GM23338 (cell line): ENCODE measurements at regions not wholly inside any gene's neighbourhood (a gene's known extent, or its start where the extent isn't known, plus 50 kb on each side); places are given as distances from the start of the nearest gene placed in this dataset.

Experiments
- CREB1 ChIP-seq: fragments of 250-450 bp; sonication (Bioruptor Pico); IDR thresholded peaks from 2 replicates; pipeline ENCODE4 v1.5.0; 2020; ENCODE audit warnings: low read depth, mild to moderate bottlenecking, moderate library complexity
- EZH2 ChIP-seq: fragments of 200-600 bp; sonication (generic); IDR thresholded peaks from one replicate; pipeline ENCODE4 v1.8.0; 2017; ENCODE audit warnings: antibody characterized with exemption, mild to moderate bottlenecking, low read depth; ENCODE audit not compliant: unreplicated experiment
- EZH2phosphoT487 ChIP-seq: fragments of 200-600 bp; sonication (generic); IDR thresholded peaks from one replicate; pipeline ENCODE4 v1.8.1; 2018; ENCODE audit warnings: antibody characterized with exemption; ENCODE audit not compliant: unreplicated experiment
- POLR2AphosphoS5 ChIP-seq: IDR thresholded peaks from 2 replicates; pipeline ENCODE4 v1.6.1; 2016; ENCODE audit warnings: antibody characterized with exemption, low read depth
- ZNF331 ChIP-seq: fragments of 250-450 bp; sonication (Bioruptor Pico); IDR thresholded peaks from 2 replicates; pipeline ENCODE4 v1.5.0; 2020; ENCODE audit warnings: low read depth, mild to moderate bottlenecking, moderate library complexity
- TF ChIP-seq, protein P1 (sequence below), 2 experiments: fragments of 200-600 bp in 1 of 2; sonication (generic) in 1 of 2; conservative IDR thresholded peaks; 2 replicates each; pipeline versions ENCODE4 v1.5.1 to v1.6.1; 2016 to 2017; ENCODE audit warnings: antibody characterized with exemption in 2 of 2, low read depth in 2 of 2, mild to moderate bottlenecking in 2 of 2, moderate library complexity in 1 of 2

DNA sequence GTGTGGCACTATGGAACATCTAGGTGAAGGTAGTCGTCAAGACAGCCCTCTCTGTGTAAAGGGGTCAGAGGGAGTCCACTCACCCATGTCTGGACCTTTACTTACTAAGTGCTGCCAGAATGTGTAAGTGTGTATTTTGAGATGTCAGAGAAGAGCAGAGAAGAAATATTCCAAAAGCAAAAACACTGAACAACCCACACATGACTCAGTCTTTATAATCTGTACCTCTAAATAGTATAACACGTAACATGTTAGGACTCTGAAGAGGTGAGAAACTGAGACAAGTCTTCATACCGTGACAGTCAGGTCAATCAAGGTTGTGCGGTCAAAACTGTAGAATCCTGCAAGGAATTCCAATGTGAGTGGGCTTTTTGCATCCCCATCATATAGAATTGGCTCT, 555.2 kb downstream of the LMO4 start:
- no peak for TF ChIP-seq POLR2AphosphoS5
- TF ChIP-seq, protein P1, sequence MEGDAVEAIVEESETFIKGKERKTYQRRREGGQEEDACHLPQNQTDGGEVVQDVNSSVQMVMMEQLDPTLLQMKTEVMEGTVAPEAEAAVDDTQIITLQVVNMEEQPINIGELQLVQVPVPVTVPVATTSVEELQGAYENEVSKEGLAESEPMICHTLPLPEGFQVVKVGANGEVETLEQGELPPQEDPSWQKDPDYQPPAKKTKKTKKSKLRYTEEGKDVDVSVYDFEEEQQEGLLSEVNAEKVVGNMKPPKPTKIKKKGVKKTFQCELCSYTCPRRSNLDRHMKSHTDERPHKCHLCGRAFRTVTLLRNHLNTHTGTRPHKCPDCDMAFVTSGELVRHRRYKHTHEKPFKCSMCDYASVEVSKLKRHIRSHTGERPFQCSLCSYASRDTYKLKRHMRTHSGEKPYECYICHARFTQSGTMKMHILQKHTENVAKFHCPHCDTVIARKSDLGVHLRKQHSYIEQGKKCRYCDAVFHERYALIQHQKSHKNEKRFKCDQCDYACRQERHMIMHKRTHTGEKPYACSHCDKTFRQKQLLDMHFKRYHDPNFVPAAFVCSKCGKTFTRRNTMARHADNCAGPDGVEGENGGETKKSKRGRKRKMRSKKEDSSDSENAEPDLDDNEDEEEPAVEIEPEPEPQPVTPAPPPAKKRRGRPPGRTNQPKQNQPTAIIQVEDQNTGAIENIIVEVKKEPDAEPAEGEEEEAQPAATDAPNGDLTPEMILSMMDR (conservative IDR thresholded peaks at IDR 0.05; ENCODE audit: low read depth in 2 of 2), result no peak
- no peak for TF ChIP-seq EZH2
- TF ChIP-seq CREB1 (CRISPR knock-in tag), result no peak
- no peak for TF ChIP-seq EZH2phosphoT487
- no peak for TF ChIP-seq ZNF331 (CRISPR knock-in tag)
